ENCODE measurements at regions not wholly inside any gene's neighbourhood (a gene's known extent, or its start where the extent isn't known, plus 50 kb on each side); places are given as distances from the start of the nearest gene placed in this dataset.

- TF ChIP-seq, protein P1, sequence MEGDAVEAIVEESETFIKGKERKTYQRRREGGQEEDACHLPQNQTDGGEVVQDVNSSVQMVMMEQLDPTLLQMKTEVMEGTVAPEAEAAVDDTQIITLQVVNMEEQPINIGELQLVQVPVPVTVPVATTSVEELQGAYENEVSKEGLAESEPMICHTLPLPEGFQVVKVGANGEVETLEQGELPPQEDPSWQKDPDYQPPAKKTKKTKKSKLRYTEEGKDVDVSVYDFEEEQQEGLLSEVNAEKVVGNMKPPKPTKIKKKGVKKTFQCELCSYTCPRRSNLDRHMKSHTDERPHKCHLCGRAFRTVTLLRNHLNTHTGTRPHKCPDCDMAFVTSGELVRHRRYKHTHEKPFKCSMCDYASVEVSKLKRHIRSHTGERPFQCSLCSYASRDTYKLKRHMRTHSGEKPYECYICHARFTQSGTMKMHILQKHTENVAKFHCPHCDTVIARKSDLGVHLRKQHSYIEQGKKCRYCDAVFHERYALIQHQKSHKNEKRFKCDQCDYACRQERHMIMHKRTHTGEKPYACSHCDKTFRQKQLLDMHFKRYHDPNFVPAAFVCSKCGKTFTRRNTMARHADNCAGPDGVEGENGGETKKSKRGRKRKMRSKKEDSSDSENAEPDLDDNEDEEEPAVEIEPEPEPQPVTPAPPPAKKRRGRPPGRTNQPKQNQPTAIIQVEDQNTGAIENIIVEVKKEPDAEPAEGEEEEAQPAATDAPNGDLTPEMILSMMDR (IDR thresholded peaks at IDR 0.05), result no peak
- TF ChIP-seq POLR2A (IDR thresholded peaks at IDR 0.05), result no peak
Observed at GRCh38 chr2:2542316-2542715, 211.2 kb upstream of the MYT1L start.
